ENCODE measurements at regions not wholly inside any gene's neighbourhood (a gene's known extent, or its start where the extent isn't known, plus 50 kb on each side); places are given as distances from the start of the nearest gene placed in this dataset.

- H3K9me3 ChIP-seq (replicated peaks; ENCODE audit: control insufficient read depth, insufficient read depth, low read length): no peaks in the 10 kb centered on the region
- dilution Hi-C loops (cut with MboI; ENCODE audit: extremely low pct_ligation_motif_present, low sequenced_read_pairs) (no loop called here), intact Hi-C loops (cut with micrococcal nuclease) (no loop called here)
- no peaks in the 10 kb centered on the region for H3K79me2 ChIP-seq (ENCODE audit: control insufficient read depth, insufficient read depth, low read length)
- no peaks in the 10 kb centered on the region for H3K4me1 ChIP-seq (ENCODE audit: control insufficient read depth, extremely low read depth, insufficient read depth, low read length)
- ChIA-PET CTCF (interaction anchor here (1.4 kb wide), 1 partner anchor 10 kb away, joined by 3 read pairs; no protein-coding TSS in a partner anchor), POLR2A (no interaction called here)
- H2AFZ ChIP-seq (ENCODE audit: low read depth, low read length): no peak overlapping the region
- no peak for TF ChIP-seq CTCF (IDR thresholded peaks at IDR 0.05; ENCODE audit: extremely low read depth in 1 of 2, insufficient read depth in 1 of 2, low read depth in 1 of 2, low read length in 2 of 2)
- TF ChIP-seq JUN (IDR thresholded peaks at IDR 0.05; ENCODE audit: borderline replicate concordance, insufficient read depth, insufficient read length, low read depth): no peak
- TF ChIP-seq POLR2A (IDR thresholded peaks at IDR 0.05; ENCODE audit: low read depth, low read length): no peak
- no peak for TF ChIP-seq POLR2AphosphoS5 (IDR thresholded peaks at IDR 0.05; ENCODE audit: insufficient read depth, low read depth, low read length)
- TF ChIP-seq FOS (IDR thresholded peaks at IDR 0.05; ENCODE audit: borderline replicate concordance, insufficient read depth, low read length): no peak
- no peak for TF ChIP-seq MAX (IDR thresholded peaks at IDR 0.05; ENCODE audit: insufficient read depth, insufficient read length)
- no peak for TF ChIP-seq GATA2 (IDR thresholded peaks at IDR 0.05; ENCODE audit: insufficient read depth, insufficient read length, low read depth, low read length)
- TF ChIP-seq EZH2 (IDR thresholded peaks at IDR 0.05; ENCODE audit: borderline replicate concordance, low read depth, low read length, severe bottlenecking): no peak
- no peak for TF ChIP-seq MYC (IDR thresholded peaks at IDR 0.05; ENCODE audit: low read depth, low read length)
- no peaks in the 10 kb centered on the region for H3K9me1 ChIP-seq (replicated peaks; ENCODE audit: control insufficient read depth, extremely low read depth, insufficient read depth, low read length)
- no peaks in the 10 kb centered on the region for H3K36me3 ChIP-seq (ENCODE audit: control insufficient read depth in 2 of 2, extremely low read depth in 1 of 2, insufficient read depth in 2 of 2, low read length in 2 of 2)
- no peak overlapping the region for H3K9ac ChIP-seq (replicated peaks; ENCODE audit: extremely low read depth, insufficient read depth, low read length)
- no TSS peak for BruUV-seq (replicated peaks)
- no peak for DNase-seq (ENCODE audit: low read depth, low spot score)
- H3K27ac ChIP-seq (ENCODE audit: insufficient read depth, low read depth, low read length): no peak overlapping the region
- FAIRE-seq: no peak
- no peaks in the 10 kb centered on the region for H3K27me3 ChIP-seq (ENCODE audit: control insufficient read depth in 2 of 2, insufficient read depth in 2 of 2, low read length in 2 of 2)
- H4K20me1 ChIP-seq (replicated peaks; ENCODE audit: control insufficient read depth, extremely low read depth, insufficient read depth, low read length): no peaks in the 10 kb centered on the region
- H3K4me3 ChIP-seq (replicated peaks in 1 of 3; ENCODE audit: insufficient read depth in 1 of 3, low read depth in 1 of 3, low read length in 3 of 3): no peak overlapping the region
- no peak overlapping the region for H3K4me2 ChIP-seq (ENCODE audit: insufficient read depth, low read length)
Measured at GRCh38 chr1:72489801-72490200, 207.5 kb upstream of the NEGR1 start.

Data from endothelial cell of umbilical vein (primary cell).